ENCODE measurements at regions not wholly inside any gene's neighbourhood (a gene's known extent, or its start where the extent isn't known, plus 50 kb on each side); places are given as distances from the start of the nearest gene placed in this dataset.

- no peak overlapping the region for H3K4me3 ChIP-seq (ENCODE audit: low read depth, low read length)
- no peak for DNase-seq (ENCODE audit: low read depth)
- TF ChIP-seq CTCF (IDR thresholded peaks at IDR 0.05; ENCODE audit: control insufficient read depth, extremely low read depth, insufficient read depth): no peak
These were observed 59.3 kb upstream of the CCDC91 start for GRCh38 chr12:28130625-28131598.

GRCh38 chr12:28132398-28132797 lies 57.9 kb upstream of the CCDC91 start:
- H3K4me3 ChIP-seq (ENCODE audit: low read depth, low read length): no peak overlapping the region
- TF ChIP-seq CTCF (IDR thresholded peaks at IDR 0.05; ENCODE audit: control insufficient read depth, extremely low read depth, insufficient read depth): no peak
- no peak for DNase-seq (ENCODE audit: low read depth)

- DNase-seq (ENCODE audit: low read depth): no peak
- no peak overlapping the region for H3K4me3 ChIP-seq (ENCODE audit: low read depth, low read length)
- TF ChIP-seq CTCF (IDR thresholded peaks at IDR 0.05; ENCODE audit: control insufficient read depth, extremely low read depth, insufficient read depth): no peak
These were observed 54.3 kb upstream of the CCDC91 start for GRCh38 chr12:28135801-28136439.

GRCh38 chr12:28137414-28137813 lies 52.8 kb upstream of the CCDC91 start:
- H3K4me3 ChIP-seq (ENCODE audit: low read depth, low read length): no peak overlapping the region
- no peak for DNase-seq (ENCODE audit: low read depth)
- no peak for TF ChIP-seq CTCF (IDR thresholded peaks at IDR 0.05; ENCODE audit: control insufficient read depth, extremely low read depth, insufficient read depth)

GRCh38 chr12:28140404-28140803 lies 49.9 kb upstream of the CCDC91 start:
- no peak for TF ChIP-seq CTCF (IDR thresholded peaks at IDR 0.05; ENCODE audit: control insufficient read depth, extremely low read depth, insufficient read depth)
- H3K4me3 ChIP-seq (ENCODE audit: low read depth, low read length): no peak overlapping the region
- no peak for DNase-seq (ENCODE audit: low read depth)
